Type B pancreatic cell (in vitro differentiated cells): ENCODE measurements at regions not wholly inside any gene's neighbourhood (a gene's known extent, or its start where the extent isn't known, plus 50 kb on each side); places are given as distances from the start of the nearest gene placed in this dataset.

Experiments used
- DNase-seq: peaks from one replicate; pipeline ENCODE4 v3.0.0; 2021; ENCODE audit warnings: mixed read lengths; ENCODE audit not compliant: unreplicated experiment; ENCODE audit errors: extremely low spot score
- H3K27ac Mint-ChIP-seq: 2 replicates; pipeline ENCODE4 v1.8.0; 2021; ENCODE audit warnings: mild to moderate bottlenecking, mixed read lengths
- H3K27me3 Mint-ChIP-seq: 2 replicates; pipeline ENCODE4 v1.8.0; 2021; ENCODE audit warnings: mixed read lengths
- H3K36me3 Mint-ChIP-seq: 2 replicates; pipeline ENCODE4 v1.8.0; 2021; ENCODE audit warnings: mixed read lengths
- H3K4me1 Mint-ChIP-seq: one replicate; pipeline ENCODE4 v1.8.0; 2021; ENCODE audit warnings: mixed read lengths; ENCODE audit not compliant: unreplicated experiment
- H3K4me3 Mint-ChIP-seq: 2 replicates; pipeline ENCODE4 v1.8.0; 2021; ENCODE audit warnings: mild to moderate bottlenecking, mixed read lengths
- H3K9me3 Mint-ChIP-seq: 2 replicates; pipeline ENCODE4 v1.8.0; 2021; ENCODE audit warnings: mixed read lengths
- TF ChIP-seq, protein P1 (sequence below): fragments of 200-600 bp; sonication (generic); conservative IDR thresholded peaks from 2 replicates; pipeline ENCODE4 v1.5.0; 2021; ENCODE audit warnings: antibody characterized with exemption, mild to moderate bottlenecking

DNA sequence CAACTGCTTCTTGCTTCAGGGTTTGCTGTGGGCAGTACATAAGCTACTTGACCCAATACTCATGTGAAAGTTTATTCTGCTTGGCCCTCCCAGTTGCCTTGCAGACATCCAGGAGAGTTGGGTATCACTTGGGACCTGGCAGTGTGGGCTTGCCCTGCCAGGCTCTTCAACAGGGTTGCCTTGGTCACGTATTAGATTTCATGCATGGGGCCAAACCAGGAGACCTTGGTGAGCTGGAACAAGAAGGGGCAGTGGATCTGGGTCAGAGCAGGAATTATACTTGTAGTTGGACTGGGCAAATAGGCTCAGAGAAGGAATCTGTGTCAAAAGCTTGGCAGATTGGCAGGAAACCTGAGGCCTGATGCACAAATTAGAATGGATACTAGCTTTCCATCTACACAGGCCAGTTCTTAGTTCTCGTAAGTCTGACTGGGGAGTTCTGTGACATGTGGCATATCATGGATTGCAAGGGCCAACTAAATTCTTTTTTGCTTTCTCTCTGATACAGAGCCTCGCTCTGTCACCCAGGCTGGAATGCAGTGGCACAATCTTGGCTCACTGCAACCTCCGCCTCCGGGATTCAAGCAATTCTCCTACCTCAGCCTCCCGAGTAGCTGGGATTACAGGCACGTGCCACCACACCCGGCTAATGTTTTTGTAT lies 192.6 kb upstream of the SERP2 start:
- DNase-seq: no peak
- TF ChIP-seq, protein P1, sequence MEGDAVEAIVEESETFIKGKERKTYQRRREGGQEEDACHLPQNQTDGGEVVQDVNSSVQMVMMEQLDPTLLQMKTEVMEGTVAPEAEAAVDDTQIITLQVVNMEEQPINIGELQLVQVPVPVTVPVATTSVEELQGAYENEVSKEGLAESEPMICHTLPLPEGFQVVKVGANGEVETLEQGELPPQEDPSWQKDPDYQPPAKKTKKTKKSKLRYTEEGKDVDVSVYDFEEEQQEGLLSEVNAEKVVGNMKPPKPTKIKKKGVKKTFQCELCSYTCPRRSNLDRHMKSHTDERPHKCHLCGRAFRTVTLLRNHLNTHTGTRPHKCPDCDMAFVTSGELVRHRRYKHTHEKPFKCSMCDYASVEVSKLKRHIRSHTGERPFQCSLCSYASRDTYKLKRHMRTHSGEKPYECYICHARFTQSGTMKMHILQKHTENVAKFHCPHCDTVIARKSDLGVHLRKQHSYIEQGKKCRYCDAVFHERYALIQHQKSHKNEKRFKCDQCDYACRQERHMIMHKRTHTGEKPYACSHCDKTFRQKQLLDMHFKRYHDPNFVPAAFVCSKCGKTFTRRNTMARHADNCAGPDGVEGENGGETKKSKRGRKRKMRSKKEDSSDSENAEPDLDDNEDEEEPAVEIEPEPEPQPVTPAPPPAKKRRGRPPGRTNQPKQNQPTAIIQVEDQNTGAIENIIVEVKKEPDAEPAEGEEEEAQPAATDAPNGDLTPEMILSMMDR: no peak
- Mint-ChIP-seq H3K36me3 (no peaks in the 10 kb centered on the region), H3K27me3 (no peaks in the 10 kb centered on the region), H3K27ac (no peak overlapping the region), H3K4me3 (no peak overlapping the region), H3K4me1 (no peaks in the 10 kb centered on the region), H3K9me3 (peaks cover 6% of the 10 kb centered on the region)

DNA sequence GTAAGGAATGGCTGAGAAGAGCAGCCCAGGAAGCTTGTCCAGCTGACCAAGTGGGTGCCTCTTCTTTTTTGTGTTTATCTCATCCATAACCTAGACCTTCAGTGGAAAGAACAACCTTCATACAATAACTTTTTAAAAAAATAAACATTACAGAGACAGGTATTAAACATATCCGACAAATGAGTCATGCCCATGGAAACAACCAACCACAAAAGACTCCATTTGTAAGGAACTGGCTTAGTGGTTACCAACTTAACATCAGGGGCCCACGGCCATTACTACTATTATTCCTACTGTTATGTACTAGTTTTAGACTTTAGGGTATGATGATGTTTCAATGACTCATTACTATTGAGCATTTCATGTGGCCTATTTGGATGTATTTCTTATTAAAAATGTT lies 191.7 kb upstream of the SERP2 start:
- Mint-ChIP-seq H3K36me3 (no peaks in the 10 kb centered on the region), H3K4me1 (no peaks in the 10 kb centered on the region), H3K9me3 (peaks cover 6% of the 10 kb centered on the region), H3K27ac (no peak overlapping the region), H3K4me3 (no peak overlapping the region), H3K27me3 (no peaks in the 10 kb centered on the region)
- TF ChIP-seq, protein P1: no peak
- no peak for DNase-seq

DNA sequence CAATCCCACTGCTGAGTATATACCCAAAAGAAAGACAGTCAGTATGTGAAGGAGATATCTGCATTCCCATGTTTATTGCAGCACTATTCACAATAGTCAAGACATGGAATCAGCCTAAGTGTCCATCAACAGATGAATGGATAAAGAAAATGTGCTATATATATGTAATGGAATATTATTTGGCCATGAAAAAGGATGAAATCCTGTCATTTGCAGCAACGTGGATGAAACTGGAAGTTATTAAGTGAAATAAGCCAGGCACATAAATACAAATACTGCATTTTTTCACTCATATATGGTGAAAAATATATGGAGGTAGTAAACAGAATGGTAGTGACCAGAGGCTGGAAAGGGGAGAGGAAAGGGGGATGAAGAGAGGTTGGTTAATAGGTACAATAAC lies 188.9 kb upstream of the SERP2 start:
- no peaks in the 10 kb centered on the region for H3K36me3 Mint-ChIP-seq
- H3K27me3 Mint-ChIP-seq: no peaks in the 10 kb centered on the region
- no peaks in the 10 kb centered on the region for H3K4me1 Mint-ChIP-seq
- no peak overlapping the region for H3K4me3 Mint-ChIP-seq
- no peak for DNase-seq
- no peak overlapping the region for H3K27ac Mint-ChIP-seq
- peaks cover 6% of the 10 kb centered on the region for H3K9me3 Mint-ChIP-seq
- TF ChIP-seq, protein P1: no peak

DNA sequence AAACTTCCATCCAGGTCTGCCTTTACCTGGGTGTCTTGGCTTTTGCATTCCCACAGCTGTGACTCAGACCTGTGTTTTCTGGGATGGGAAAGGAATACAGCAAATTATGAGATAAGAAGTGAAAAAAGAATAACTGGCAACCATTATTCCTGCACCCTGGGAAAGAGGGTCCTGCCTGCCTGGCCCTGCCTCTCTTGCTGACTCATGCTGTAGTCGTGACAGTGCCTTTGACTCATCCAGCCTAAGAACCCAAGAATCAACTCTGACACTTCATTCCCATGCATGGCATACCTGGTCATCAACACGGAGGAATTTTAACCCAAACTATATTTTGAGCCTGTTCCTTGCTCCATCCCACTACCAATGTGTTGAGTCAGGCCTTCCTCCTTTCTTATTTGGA lies 185.4 kb upstream of the SERP2 start:
- no peak overlapping the region for H3K4me3 Mint-ChIP-seq
- peaks cover 4% of the 10 kb centered on the region for H3K4me1 Mint-ChIP-seq
- H3K27me3 Mint-ChIP-seq: no peaks in the 10 kb centered on the region
- DNase-seq: no peak
- TF ChIP-seq, protein P1: no peak
- H3K27ac Mint-ChIP-seq: no peak overlapping the region
- H3K9me3 Mint-ChIP-seq: peaks cover 6% of the 10 kb centered on the region
- no peaks in the 10 kb centered on the region for H3K36me3 Mint-ChIP-seq

DNA sequence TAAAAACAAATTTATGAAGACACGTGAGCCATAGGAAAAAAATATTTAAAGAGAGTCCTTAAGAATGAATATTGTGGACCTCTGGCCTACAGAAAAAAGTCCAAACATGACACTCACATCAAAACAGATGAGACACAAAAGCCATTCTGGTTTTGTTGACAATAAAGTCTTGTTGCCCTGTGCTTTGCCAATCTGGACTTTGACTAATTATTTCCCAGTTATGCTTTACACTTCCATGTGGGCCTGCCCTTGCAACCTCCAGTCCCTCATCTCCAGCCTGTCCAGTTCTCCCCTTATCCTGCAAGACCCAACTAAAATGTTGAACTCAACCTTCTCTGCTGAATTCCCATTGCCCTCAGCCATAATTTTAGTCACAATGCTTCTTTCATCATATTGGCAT lies 184.5 kb upstream of the SERP2 start:
- no peak overlapping the region for H3K27ac Mint-ChIP-seq
- TF ChIP-seq, protein P1: no peak
- no peaks in the 10 kb centered on the region for H3K27me3 Mint-ChIP-seq
- H3K36me3 Mint-ChIP-seq: no peaks in the 10 kb centered on the region
- peaks cover 4% of the 10 kb centered on the region for H3K4me1 Mint-ChIP-seq
- H3K9me3 Mint-ChIP-seq: peaks cover 6% of the 10 kb centered on the region
- DNase-seq: no peak
- no peak overlapping the region for H3K4me3 Mint-ChIP-seq

DNA sequence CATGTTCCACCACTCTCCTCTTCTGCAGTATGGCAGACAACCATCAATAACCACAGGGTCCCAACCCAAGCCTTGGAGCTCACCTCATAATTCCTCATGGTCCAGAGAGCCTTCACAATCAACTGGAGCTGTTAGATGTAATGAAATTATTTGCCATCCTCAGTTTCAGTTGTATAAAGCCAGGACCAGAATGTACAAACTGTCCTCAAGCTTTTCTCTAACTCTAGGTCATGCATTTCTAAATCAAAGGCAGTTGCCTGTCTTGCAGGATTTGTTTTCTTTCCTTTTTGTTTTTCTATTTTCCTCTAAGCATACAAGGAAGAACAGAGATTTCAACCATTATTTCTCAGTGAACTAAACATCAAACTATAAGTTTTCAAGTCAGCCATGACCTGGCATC lies 182.5 kb upstream of the SERP2 start:
- Mint-ChIP-seq H3K27ac (no peak overlapping the region), H3K36me3 (no peaks in the 10 kb centered on the region), H3K4me3 (no peak overlapping the region), H3K4me1 (peaks cover 4% of the 10 kb centered on the region), H3K27me3 (peaks cover 6% of the 10 kb centered on the region), H3K9me3 (no peaks in the 10 kb centered on the region)
- TF ChIP-seq, protein P1: no peak
- DNase-seq: no peak
